Kidney (tissue), 13 donors: ENCODE measurements at regions not wholly inside any gene's neighbourhood (a gene's known extent, or its start where the extent isn't known, plus 50 kb on each side); places are given as distances from the start of the nearest gene placed in this dataset.

Experiments
- DNase-seq, 5 donors: peaks; one replicate each; pipeline ENCODE4 v3.0.0-alpha.2; 2013 to 2020
- FAIRE-seq: peaks from 2 replicates; lab custom pipeline; 2012; peaks lifted over from hg19 to GRCh38; lab: Jason Lieb, UNC
- H3K27ac ChIP-seq, 2 donors: one replicate each; pipeline ENCODE4 v1.7.0; 2013; ENCODE audit warnings: low read depth in 2 of 2, low read length in 2 of 2, inconsistent platforms in 1 of 2
- H3K27me3 ChIP-seq: one replicate; pipeline ENCODE4 v1.7.1; 2013; ENCODE audit warnings: low read length, inconsistent platforms; ENCODE audit not compliant: control insufficient read depth, insufficient read depth
- H3K36me3 ChIP-seq, 3 donors: one replicate each; pipeline versions ENCODE4 v1.7.0 to v1.7.1; 2013; ENCODE audit warnings: low read length in 3 of 3, control low read depth in 1 of 3, inconsistent platforms in 1 of 3; ENCODE audit not compliant: insufficient read depth in 3 of 3, control insufficient read depth in 2 of 3
- H3K4me1 ChIP-seq, 3 donors: one replicate each; pipeline versions ENCODE4 v1.7.0 to v1.7.1; 2013; ENCODE audit warnings: low read length in 3 of 3, inconsistent platforms in 1 of 3, low read depth in 1 of 3; ENCODE audit not compliant: control insufficient read depth in 2 of 3, insufficient read depth in 2 of 3
- H3K4me3 ChIP-seq, 3 donors: one replicate each; pipeline versions ENCODE4 v1.7.0 to v1.8.1; 2013; ENCODE audit warnings: low read length in 3 of 3, control low read depth in 1 of 3, inconsistent platforms in 1 of 3
- H3K9ac ChIP-seq, 3 donors: one replicate each; pipeline versions ENCODE4 v1.7.0 to v1.7.1; 2013; ENCODE audit warnings: low read length in 3 of 3, control low read depth in 1 of 3, inconsistent platforms in 1 of 3
- H3K9me3 ChIP-seq, 3 donors: one replicate each; pipeline versions ENCODE4 v1.7.0 to v1.7.1; 2013; ENCODE audit warnings: low read length in 3 of 3, control low read depth in 1 of 3, inconsistent platforms in 1 of 3; ENCODE audit not compliant: control insufficient read depth in 2 of 3, insufficient read depth in 1 of 3
- CTCF ChIP-seq: IDR thresholded peaks from 3 replicates; pipeline ENCODE4 v1.5.1; 2012; ENCODE audit warnings: mild to moderate bottlenecking, moderate library complexity, borderline replicate concordance; ENCODE audit not compliant: insufficient read depth; ENCODE audit errors: extremely low read depth
- intact Hi-C: fragments of 100-400 bp; cut with DNase I; formaldehyde crosslinking; loops from one replicate; pipeline ENCODE4 v1.11.1; 2022
- donor health status: control.
- donor health status: control.
- donor health status: control.
- donor health status: control.
- donor health status: control.
- donor health status: DM: yes; HTN: yes; CAD: no.
- donor health status: Normal renal cell carcinoma (clear cell type).

GRCh38 chr20:11364736-11365135, 553.0 kb upstream of the BTBD3 start:
- no peak for FAIRE-seq
- peaks cover 5% of the 10 kb centered on the region for H3K27me3 ChIP-seq
- H3K4me3 ChIP-seq, result no peak overlapping the region
- H3K9me3 ChIP-seq, result peaks cover 0 to 6% (median 0%) of the 10 kb centered on the region in 3 donors
- peaks cover 0 to 6% (median 0%) of the 10 kb centered on the region in 3 donors for H3K36me3 ChIP-seq
- DNase-seq, result no peak
- no peak for TF ChIP-seq CTCF
- intact Hi-C loops, result no loop called here
- no peak overlapping the region for H3K9ac ChIP-seq
- no peaks in the 10 kb centered on the region for H3K4me1 ChIP-seq
- no peak overlapping the region for H3K27ac ChIP-seq

- Histone ChIP-seq H3K27ac (no peak overlapping the region), H3K4me3 (no peak overlapping the region), H3K9me3 (peaks cover 0 to 6% (median 0%) of the 10 kb centered on the region in 3 donors), H3K4me1 (no peaks in the 10 kb centered on the region), H3K36me3 (peaks cover 0 to 6% (median 0%) of the 10 kb centered on the region in 3 donors), H3K27me3 (peaks cover 5% of the 10 kb centered on the region), H3K9ac (no peak overlapping the region)
- no peak for FAIRE-seq
- no peak for TF ChIP-seq CTCF
- intact Hi-C loops, result no loop called here
- DNase-seq, result no peak
Measured at GRCh38 chr20:11366660-11367059, 551.0 kb upstream of the BTBD3 start.

- peaks cover 5% of the 10 kb centered on the region for H3K27me3 ChIP-seq
- no peak overlapping the region for H3K27ac ChIP-seq
- no peak for DNase-seq
- no peak overlapping the region for H3K4me3 ChIP-seq
- intact Hi-C loops, result no loop called here
- FAIRE-seq, result no peak
- TF ChIP-seq CTCF, result no peak
- H3K4me1 ChIP-seq, result no peaks in the 10 kb centered on the region
- H3K9ac ChIP-seq, result no peak overlapping the region
- H3K9me3 ChIP-seq, result peaks cover 0 to 6% (median 0%) of the 10 kb centered on the region in 3 donors
- peaks cover 0 to 6% (median 0%) of the 10 kb centered on the region in 3 donors for H3K36me3 ChIP-seq
Measured at GRCh38 chr20:11368499-11368898, 549.2 kb upstream of the BTBD3 start.
